Natural killer cell (primary cell): ENCODE measurements at regions not wholly inside any gene's neighbourhood (a gene's known extent, or its start where the extent isn't known, plus 50 kb on each side); places are given as distances from the start of the nearest gene placed in this dataset.

ENCODE experiments used
- ATAC-seq, 3 donors: fragments of 150-1000 bp in 2 of 3; fragments of 200-7000 bp in 1 of 3; cut with Tn5 transposase; 1 replicate in 1 of 3; 2 replicates in 2 of 3; pipeline ENCODE4 v1.10.0; 2021; ENCODE audit warnings: mild to moderate bottlenecking in 2 of 3, moderate library complexity in 2 of 3
- DNase-seq, 2 donors: peaks; one replicate each; pipeline versions ENCODE4 v3.0.0 to v3.0.0-alpha.2; 2013 to 2021; ENCODE audit warnings: mixed read lengths in 1 of 2
- H3K27ac ChIP-seq: one replicate; pipeline ENCODE4 v1.5.1; 2013; ENCODE audit warnings: mild to moderate bottlenecking, low read length
- H3K27me3 ChIP-seq: one replicate; pipeline ENCODE4 v1.6.1; 2013; ENCODE audit warnings: low read length; ENCODE audit not compliant: control insufficient read depth, insufficient read depth
- H3K36me3 ChIP-seq: one replicate; pipeline ENCODE4 v1.6.1; 2013; ENCODE audit warnings: low read length; ENCODE audit not compliant: control insufficient read depth, insufficient read depth
- H3K4me1 ChIP-seq: one replicate; pipeline ENCODE4 v1.6.1; 2013; ENCODE audit warnings: low read length; ENCODE audit not compliant: control insufficient read depth, insufficient read depth
- H3K4me3 ChIP-seq: one replicate; pipeline ENCODE4 v1.5.1; 2013; ENCODE audit warnings: low read length
- H3K9me3 ChIP-seq: one replicate; pipeline ENCODE4 v1.6.1; 2013; ENCODE audit warnings: low read length; ENCODE audit not compliant: control insufficient read depth, insufficient read depth
- H3K27ac Mint-ChIP-seq, 2 donors: one replicate each; pipeline ENCODE4 v1.8.0; 2022; ENCODE audit warnings: mild to moderate bottlenecking in 2 of 2, mixed read lengths in 2 of 2, moderate library complexity in 1 of 2
- H3K27me3 Mint-ChIP-seq, 2 donors: one replicate each; pipeline ENCODE4 v1.8.0; 2022; ENCODE audit warnings: low read depth in 2 of 2, mixed read lengths in 2 of 2
- H3K36me3 Mint-ChIP-seq: one replicate; pipeline ENCODE4 v1.8.0; 2022; ENCODE audit warnings: mixed read lengths
- H3K4me1 Mint-ChIP-seq, 2 donors: one replicate each; pipeline ENCODE4 v1.8.0; 2022; ENCODE audit warnings: mixed read lengths in 2 of 2
- H3K4me3 Mint-ChIP-seq: one replicate; pipeline ENCODE4 v1.8.0; 2022; ENCODE audit warnings: mild to moderate bottlenecking, moderate library complexity, mixed read lengths
- H3K9me3 Mint-ChIP-seq, 2 donors: one replicate each; pipeline ENCODE4 v1.8.0; 2022; ENCODE audit warnings: mixed read lengths in 2 of 2
- WGBS: methylation state at CpG from one replicate; pipeline ENCODE4 v1.1.7; 2013; ENCODE audit warnings: missing lambda C conversion rate; ENCODE audit not compliant: insufficient coverage; 5-methylcytosine and 5-hydroxymethylcytosine counted together
- intact Hi-C: fragments of 100-400 bp; cut with micrococcal nuclease; formaldehyde crosslinking; loops from one replicate; pipeline ENCODE4 v1.14.2; 2022
- TF ChIP-seq, protein P1 (sequence below): fragments of 200-600 bp; IDR thresholded peaks from one replicate; pipeline ENCODE4 v1.8.0; 2022; ENCODE audit warnings: antibody characterized with exemption

DNA sequence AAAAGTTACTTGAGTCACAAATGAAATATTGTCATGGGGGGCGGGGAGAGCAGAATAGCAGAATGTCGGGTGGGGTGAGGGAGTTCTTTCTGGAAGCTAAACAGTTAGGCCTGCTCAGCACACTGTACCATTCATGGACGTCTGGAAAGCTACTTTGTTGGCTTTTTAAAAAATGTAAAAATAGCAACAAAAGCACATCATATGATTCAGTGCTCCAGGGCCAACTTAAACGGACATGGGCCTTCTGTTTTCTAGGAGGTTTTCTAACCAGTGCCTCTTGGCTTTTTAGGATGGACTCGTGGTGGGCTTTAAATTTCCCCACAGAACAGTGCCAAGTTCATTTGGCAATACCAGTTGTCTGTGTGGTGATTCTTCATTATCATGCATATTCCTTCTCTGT is 57.4 kb upstream of the CLCN4 start:
- Mint-ChIP-seq H3K4me3 (peak overlapping the region; percentile 91), H3K27ac (peak overlapping the region; percentile 88 to 94), H3K4me1 (peaks cover 11 to 28% of the 10 kb centered on the region in 2 donors), H3K9me3 (no peaks in the 10 kb centered on the region), H3K36me3 (no peaks in the 10 kb centered on the region), H3K27me3 (no peaks in the 10 kb centered on the region)
- TF ChIP-seq, protein P1, sequence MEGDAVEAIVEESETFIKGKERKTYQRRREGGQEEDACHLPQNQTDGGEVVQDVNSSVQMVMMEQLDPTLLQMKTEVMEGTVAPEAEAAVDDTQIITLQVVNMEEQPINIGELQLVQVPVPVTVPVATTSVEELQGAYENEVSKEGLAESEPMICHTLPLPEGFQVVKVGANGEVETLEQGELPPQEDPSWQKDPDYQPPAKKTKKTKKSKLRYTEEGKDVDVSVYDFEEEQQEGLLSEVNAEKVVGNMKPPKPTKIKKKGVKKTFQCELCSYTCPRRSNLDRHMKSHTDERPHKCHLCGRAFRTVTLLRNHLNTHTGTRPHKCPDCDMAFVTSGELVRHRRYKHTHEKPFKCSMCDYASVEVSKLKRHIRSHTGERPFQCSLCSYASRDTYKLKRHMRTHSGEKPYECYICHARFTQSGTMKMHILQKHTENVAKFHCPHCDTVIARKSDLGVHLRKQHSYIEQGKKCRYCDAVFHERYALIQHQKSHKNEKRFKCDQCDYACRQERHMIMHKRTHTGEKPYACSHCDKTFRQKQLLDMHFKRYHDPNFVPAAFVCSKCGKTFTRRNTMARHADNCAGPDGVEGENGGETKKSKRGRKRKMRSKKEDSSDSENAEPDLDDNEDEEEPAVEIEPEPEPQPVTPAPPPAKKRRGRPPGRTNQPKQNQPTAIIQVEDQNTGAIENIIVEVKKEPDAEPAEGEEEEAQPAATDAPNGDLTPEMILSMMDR: no peak
- no peaks in the 10 kb centered on the region for H3K27me3 ChIP-seq
- H3K9me3 ChIP-seq: no peaks in the 10 kb centered on the region
- no peak for ATAC-seq
- intact Hi-C loops: no loop called here
- H3K27ac ChIP-seq: no peak overlapping the region
- 90% methylated on average over 3 of the region's 5 CpGs for WGBS
- no peak for DNase-seq
- H3K4me3 ChIP-seq: peak overlapping the region; percentile 69
- peaks cover 3% of the 10 kb centered on the region for H3K36me3 ChIP-seq
- H3K4me1 ChIP-seq: peaks cover 32% of the 10 kb centered on the region

DNA sequence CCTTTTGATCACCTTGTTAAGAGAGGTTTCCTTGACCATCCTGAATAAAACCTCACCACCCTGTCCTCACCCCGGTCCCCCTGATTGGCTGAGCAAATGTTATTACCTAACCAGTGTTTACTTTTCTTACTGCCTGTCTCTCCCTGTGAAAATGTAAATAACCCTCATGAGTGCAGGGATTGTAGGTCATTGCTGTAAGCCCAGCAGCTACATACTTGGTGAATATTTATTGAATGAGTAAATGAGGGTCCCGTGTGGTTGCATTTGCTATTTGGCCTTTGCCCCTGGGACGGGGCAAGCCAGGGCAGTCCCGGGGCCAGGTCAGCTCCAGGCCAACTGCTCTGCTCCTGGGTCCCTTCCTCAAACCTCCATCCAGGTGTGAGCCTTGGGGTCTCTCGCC is 55.5 kb upstream of the CLCN4 start:
- DNase-seq: no peak
- H3K27ac Mint-ChIP-seq: peak overlapping the region in 1 of 2 donors; percentile 49
- H3K4me1 Mint-ChIP-seq: peaks cover 11 to 30% of the 10 kb centered on the region in 2 donors
- no peaks in the 10 kb centered on the region for H3K9me3 Mint-ChIP-seq
- Histone ChIP-seq H3K27me3 (no peaks in the 10 kb centered on the region), H3K27ac (no peak overlapping the region), H3K9me3 (no peaks in the 10 kb centered on the region), H3K36me3 (peaks cover 3% of the 10 kb centered on the region), H3K4me1 (peaks cover 35% of the 10 kb centered on the region), H3K4me3 (no peak overlapping the region)
- intact Hi-C loops: no loop called here
- no peaks in the 10 kb centered on the region for H3K27me3 Mint-ChIP-seq
- no CpG with 5 or more reads among the region's 5 CpGs for WGBS
- H3K36me3 Mint-ChIP-seq: no peaks in the 10 kb centered on the region
- no peak overlapping the region for H3K4me3 Mint-ChIP-seq
- ATAC-seq: no peak
- TF ChIP-seq, protein P1: no peak

DNA sequence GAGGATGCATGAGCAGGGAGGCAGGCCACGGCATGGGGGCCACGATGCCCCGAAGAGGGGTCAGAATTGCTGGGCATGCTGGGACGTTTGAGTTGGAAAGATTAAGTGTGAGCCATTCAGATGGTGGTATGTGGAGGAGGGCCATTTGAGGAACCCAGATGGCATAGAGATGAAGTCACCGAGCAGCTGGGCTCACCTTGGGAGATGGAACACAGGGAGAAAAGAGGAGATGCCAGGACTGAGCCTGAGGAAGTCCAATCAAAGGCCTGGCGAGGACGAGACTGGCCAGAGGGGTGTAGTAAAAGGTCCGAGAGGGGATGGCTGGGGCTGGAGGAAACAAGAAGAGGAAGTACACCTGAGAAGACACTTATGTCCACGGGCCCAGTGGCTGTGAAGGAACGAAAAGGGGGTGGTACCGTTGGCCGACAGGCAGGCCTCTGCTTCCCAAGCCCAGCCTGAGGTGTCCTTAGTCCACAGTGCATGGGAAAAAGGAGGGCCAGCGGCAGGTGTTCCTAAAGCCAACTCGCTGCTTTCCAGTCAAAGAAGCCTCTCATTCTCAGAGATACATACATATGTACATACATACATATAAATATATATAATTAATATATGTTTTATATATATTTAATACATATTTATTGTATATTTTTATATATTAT is 54.6 kb upstream of the CLCN4 start:
- TF ChIP-seq, protein P1: no peak
- no peaks in the 10 kb centered on the region for H3K27me3 Mint-ChIP-seq
- intact Hi-C loops: no loop called here
- H3K27ac Mint-ChIP-seq: peak overlapping the region in 1 of 2 donors; percentile 55
- H3K9me3 Mint-ChIP-seq: no peaks in the 10 kb centered on the region
- ATAC-seq: no peak
- Histone ChIP-seq H3K9me3 (no peaks in the 10 kb centered on the region), H3K4me3 (no peak overlapping the region), H3K36me3 (peaks cover 3% of the 10 kb centered on the region), H3K4me1 (peaks cover 37% of the 10 kb centered on the region), H3K27ac (no peak overlapping the region), H3K27me3 (no peaks in the 10 kb centered on the region)
- no peak for DNase-seq
- no peak overlapping the region for H3K4me3 Mint-ChIP-seq
- no peaks in the 10 kb centered on the region for H3K36me3 Mint-ChIP-seq
- 93% methylated on average over 12 of the region's 14 CpGs for WGBS
- peaks cover 11 to 34% of the 10 kb centered on the region in 2 donors for H3K4me1 Mint-ChIP-seq

DNA sequence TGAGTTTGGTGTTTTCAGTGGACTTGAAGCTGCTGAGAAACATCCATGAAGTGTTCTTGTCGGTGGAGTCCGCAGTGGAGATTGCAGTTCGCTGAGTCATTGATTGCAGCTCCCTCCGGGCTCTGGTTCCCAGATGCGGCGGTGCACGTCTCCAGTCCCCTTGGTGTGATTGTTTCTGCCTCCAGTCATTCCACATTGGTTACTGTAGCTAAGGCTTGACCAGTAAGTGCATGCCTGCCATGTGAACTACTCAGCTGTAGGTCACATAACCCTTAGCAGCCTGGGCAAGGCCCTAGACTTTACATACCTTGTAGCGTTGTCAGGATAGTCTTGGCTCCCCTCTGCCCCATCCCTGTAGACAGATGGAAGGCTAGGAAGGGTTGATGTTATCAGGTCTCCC is 53.8 kb upstream of the CLCN4 start:
- H3K27ac ChIP-seq: no peak overlapping the region
- H3K27me3 Mint-ChIP-seq: no peaks in the 10 kb centered on the region
- no peak overlapping the region for H3K4me3 ChIP-seq
- DNase-seq (no peak), ATAC-seq (no peak)
- no peaks in the 10 kb centered on the region for H3K27me3 ChIP-seq
- peaks cover 39% of the 10 kb centered on the region for H3K4me1 ChIP-seq
- H3K9me3 ChIP-seq: no peaks in the 10 kb centered on the region
- H3K27ac Mint-ChIP-seq: no peak overlapping the region
- no peak overlapping the region for H3K4me3 Mint-ChIP-seq
- peaks cover 3% of the 10 kb centered on the region for H3K36me3 ChIP-seq
- no peaks in the 10 kb centered on the region for H3K9me3 Mint-ChIP-seq
- peaks cover 11 to 32% of the 10 kb centered on the region in 2 donors for H3K4me1 Mint-ChIP-seq
- WGBS: over 99% methylated on average over 8 of the region's 8 CpGs
- TF ChIP-seq, protein P1: no peak
- intact Hi-C loops: no loop called here
- no peaks in the 10 kb centered on the region for H3K36me3 Mint-ChIP-seq
